ENCODE measurements at regions not wholly inside any gene's neighbourhood (a gene's known extent, or its start where the extent isn't known, plus 50 kb on each side); places are given as distances from the start of the nearest gene placed in this dataset.

- TF ChIP-seq POLR2AphosphoS5 (IDR thresholded peaks at IDR 0.05): no peak
- no peak for TF ChIP-seq CTCF (IDR thresholded peaks at IDR 0.05)
- no peak for TF ChIP-seq POLR2A (IDR thresholded peaks at IDR 0.05)
- no peak for DNase-seq (ENCODE audit: low spot score)
- H3K9me3 ChIP-seq: no peaks in the 10 kb centered on the region
Measured at GRCh38 chr13:38042771-38043170, 173.2 kb upstream of the TRPC4 start.

GRCh38 chr13:38024431-38024830, 154.9 kb upstream of the TRPC4 start:
- TF ChIP-seq POLR2A (IDR thresholded peaks at IDR 0.05) (no peak), CTCF (IDR thresholded peaks at IDR 0.05) (no peak), POLR2AphosphoS5 (IDR thresholded peaks at IDR 0.05) (no peak)
- H3K36me3 ChIP-seq: no peaks in the 10 kb centered on the region
- no peaks in the 10 kb centered on the region for H3K4me1 ChIP-seq (replicated peaks)
- H3K27ac ChIP-seq: no peak overlapping the region
- H3K27me3 ChIP-seq (replicated peaks; ENCODE audit: insufficient read depth): no peaks in the 10 kb centered on the region
- 25% methylated on average over 2 of the region's 2 CpGs for WGBS
- H3K9me3 ChIP-seq: no peaks in the 10 kb centered on the region
- DNase-seq (ENCODE audit: low spot score): no peak
- no peak overlapping the region for H3K4me3 ChIP-seq
- intact Hi-C loops (cut with DNase I): no loop called here

More at GRCh38 chr13:38042771-38043170, 173.2 kb upstream of the TRPC4 start:
- Histone ChIP-seq H3K27ac (no peak overlapping the region), H3K4me1 (replicated peaks) (no peaks in the 10 kb centered on the region), H3K4me3 (no peak overlapping the region), H3K36me3 (no peaks in the 10 kb centered on the region), H3K27me3 (replicated peaks; ENCODE audit: insufficient read depth) (no peaks in the 10 kb centered on the region)
- intact Hi-C loops (cut with DNase I): no loop called here
- 86% methylated on average over 2 of the region's 2 CpGs for WGBS

GRCh38 chr13:38017320-38017719, 147.7 kb upstream of the TRPC4 start:
- no peak for DNase-seq (ENCODE audit: low spot score)
- 50% methylated on average over 2 of the region's 2 CpGs for WGBS
- Histone ChIP-seq H3K4me1 (replicated peaks) (no peaks in the 10 kb centered on the region), H3K36me3 (no peaks in the 10 kb centered on the region), H3K9me3 (no peaks in the 10 kb centered on the region), H3K4me3 (no peak overlapping the region), H3K27ac (no peak overlapping the region), H3K27me3 (replicated peaks; ENCODE audit: insufficient read depth) (no peaks in the 10 kb centered on the region)
- TF ChIP-seq POLR2AphosphoS5 (IDR thresholded peaks at IDR 0.05) (no peak), POLR2A (IDR thresholded peaks at IDR 0.05) (no peak), CTCF (IDR thresholded peaks at IDR 0.05) (no peak)
- intact Hi-C loops (cut with DNase I): no loop called here

- Histone ChIP-seq H3K27me3 (replicated peaks; ENCODE audit: insufficient read depth) (no peaks in the 10 kb centered on the region), H3K9me3 (no peaks in the 10 kb centered on the region), H3K36me3 (no peaks in the 10 kb centered on the region), H3K4me1 (replicated peaks) (no peaks in the 10 kb centered on the region), H3K27ac (no peak overlapping the region), H3K4me3 (no peak overlapping the region)
- intact Hi-C loops (cut with DNase I): no loop called here
- DNase-seq (ENCODE audit: low spot score): no peak
- WGBS: 86% methylated on average over 1 of the region's 1 CpG
- TF ChIP-seq POLR2AphosphoS5 (IDR thresholded peaks at IDR 0.05) (no peak), POLR2A (IDR thresholded peaks at IDR 0.05) (no peak), CTCF (IDR thresholded peaks at IDR 0.05) (no peak)
Measured at GRCh38 chr13:38013676-38014075, 144.1 kb upstream of the TRPC4 start.

GRCh38 chr13:38012096-38012495, 142.5 kb upstream of the TRPC4 start:
- H3K4me3 ChIP-seq: no peak overlapping the region
- DNase-seq (ENCODE audit: low spot score): no peak

More at GRCh38 chr13:38012096-38012495, 142.5 kb upstream of the TRPC4 start:
- Histone ChIP-seq H3K36me3 (no peaks in the 10 kb centered on the region), H3K27me3 (replicated peaks; ENCODE audit: insufficient read depth) (no peaks in the 10 kb centered on the region), H3K4me1 (replicated peaks) (no peaks in the 10 kb centered on the region), H3K9me3 (no peaks in the 10 kb centered on the region), H3K27ac (no peak overlapping the region)
- TF ChIP-seq POLR2A (IDR thresholded peaks at IDR 0.05) (no peak), POLR2AphosphoS5 (IDR thresholded peaks at IDR 0.05) (no peak), CTCF (IDR thresholded peaks at IDR 0.05) (no peak)
- WGBS: 81% methylated on average over 4 of the region's 4 CpGs
- intact Hi-C loops (cut with DNase I): no loop called here
